Prostate gland (tissue), 2 donors: ENCODE measurements at regions not wholly inside any gene's neighbourhood (a gene's known extent, or its start where the extent isn't known, plus 50 kb on each side); places are given as distances from the start of the nearest gene placed in this dataset.

Experiments used
- POLR2A ChIP-seq: fragments of 450-650 bp; IDR thresholded peaks from one replicate; pipeline ENCODE4 v1.6.1; 2016; ENCODE audit warnings: antibody characterized with exemption, mild to moderate bottlenecking
- POLR2AphosphoS5 ChIP-seq: sonication (generic); formaldehyde crosslinking; IDR thresholded peaks from one replicate; pipeline ENCODE4 v1.6.1; 2017; ENCODE audit warnings: antibody characterized with exemption
- TF ChIP-seq, protein P1 (sequence below), 4 experiments: fragments of 200-600 bp in 2 of 4; fragments of 450-650 bp in 2 of 4; sonication (generic) in 2 of 4; IDR thresholded peaks; 1 replicate in 3 of 4; 2 replicates in 1 of 4; pipeline ENCODE4 v1.5.1; 2016 to 2019; ENCODE audit warnings: antibody characterized with exemption in 4 of 4, mild to moderate bottlenecking in 2 of 4, moderate library complexity in 2 of 4

DNA sequence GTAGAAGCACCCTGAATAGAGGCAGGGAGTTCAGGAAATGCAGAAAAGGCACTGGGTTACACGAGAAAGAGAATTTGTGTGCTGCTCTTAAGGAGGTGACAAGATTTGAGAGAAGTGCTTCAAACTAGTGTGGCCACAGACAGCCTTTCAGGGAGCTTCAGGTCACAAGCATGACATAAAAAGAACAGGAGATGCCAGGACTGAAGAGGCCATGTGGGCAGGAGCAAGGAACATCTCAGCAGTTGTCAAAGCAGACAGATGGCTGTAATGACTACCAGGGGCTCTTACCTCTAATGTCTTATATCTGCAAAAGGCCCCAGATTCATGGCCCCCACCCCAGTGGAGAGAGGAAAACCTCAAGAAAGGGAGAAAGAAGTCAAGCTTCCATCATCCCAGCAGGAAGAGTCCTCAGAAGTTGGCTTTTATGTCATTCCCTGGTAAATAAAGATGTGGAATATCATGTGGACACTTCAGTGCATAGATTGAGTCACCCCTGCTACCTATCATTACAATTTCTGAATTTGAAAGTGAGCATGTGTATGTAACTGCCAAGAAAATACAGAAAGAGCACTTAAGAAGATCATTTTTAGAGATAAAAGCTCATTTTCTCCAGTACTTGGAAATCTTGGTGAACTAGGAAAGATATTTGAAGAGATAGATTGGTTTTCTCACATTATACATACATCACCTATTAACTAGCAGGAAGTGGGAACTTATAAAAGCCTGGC is 214.4 kb upstream of the RORB start:
- TF ChIP-seq, protein P1, sequence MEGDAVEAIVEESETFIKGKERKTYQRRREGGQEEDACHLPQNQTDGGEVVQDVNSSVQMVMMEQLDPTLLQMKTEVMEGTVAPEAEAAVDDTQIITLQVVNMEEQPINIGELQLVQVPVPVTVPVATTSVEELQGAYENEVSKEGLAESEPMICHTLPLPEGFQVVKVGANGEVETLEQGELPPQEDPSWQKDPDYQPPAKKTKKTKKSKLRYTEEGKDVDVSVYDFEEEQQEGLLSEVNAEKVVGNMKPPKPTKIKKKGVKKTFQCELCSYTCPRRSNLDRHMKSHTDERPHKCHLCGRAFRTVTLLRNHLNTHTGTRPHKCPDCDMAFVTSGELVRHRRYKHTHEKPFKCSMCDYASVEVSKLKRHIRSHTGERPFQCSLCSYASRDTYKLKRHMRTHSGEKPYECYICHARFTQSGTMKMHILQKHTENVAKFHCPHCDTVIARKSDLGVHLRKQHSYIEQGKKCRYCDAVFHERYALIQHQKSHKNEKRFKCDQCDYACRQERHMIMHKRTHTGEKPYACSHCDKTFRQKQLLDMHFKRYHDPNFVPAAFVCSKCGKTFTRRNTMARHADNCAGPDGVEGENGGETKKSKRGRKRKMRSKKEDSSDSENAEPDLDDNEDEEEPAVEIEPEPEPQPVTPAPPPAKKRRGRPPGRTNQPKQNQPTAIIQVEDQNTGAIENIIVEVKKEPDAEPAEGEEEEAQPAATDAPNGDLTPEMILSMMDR (IDR thresholded peaks at IDR 0.05) = no peak
- TF ChIP-seq POLR2AphosphoS5 = no peak
- no peak for TF ChIP-seq POLR2A
